H9 (cell line): ENCODE measurements at regions not wholly inside any gene's neighbourhood (a gene's known extent, or its start where the extent isn't known, plus 50 kb on each side); places are given as distances from the start of the nearest gene placed in this dataset.
"Not testable (repeated sequence)": the region's sequence is repeated elsewhere in the genome, so short reads cannot be mapped to it uniquely, and the experiment has no call there.

Experiments used
- DNase-seq: peaks from one replicate; pipeline ENCODE4 v3.0.0-alpha.2; 2017
- H2AFZ ChIP-seq: one replicate; pipeline ENCODE4 v1.6.1; 2013; ENCODE audit warnings: mild to moderate bottlenecking, low read length, control low read depth, moderate library complexity
- H2AK5ac ChIP-seq: 2 replicates; pipeline ENCODE4 v1.6.1; 2013; ENCODE audit warnings: low read length, control low read depth, mixed read lengths; ENCODE audit not compliant: insufficient read length
- H2BK120ac ChIP-seq: one replicate; pipeline ENCODE4 v1.6.1; 2013; ENCODE audit warnings: low read depth, mild to moderate bottlenecking, low read length, control low read depth, inconsistent platforms; ENCODE audit not compliant: poor library complexity, severe bottlenecking
- H2BK12ac ChIP-seq: 2 replicates; pipeline ENCODE4 v1.6.1; 2013; ENCODE audit warnings: low read length, control low read depth, mixed read lengths, low read depth; ENCODE audit not compliant: insufficient read length
- H2BK15ac ChIP-seq: 2 replicates; pipeline ENCODE4 v1.6.1; 2013; ENCODE audit warnings: low read depth, low read length, control low read depth
- H2BK20ac ChIP-seq: one replicate; pipeline ENCODE4 v1.6.1; 2013; ENCODE audit warnings: low read depth, mild to moderate bottlenecking, low read length, control low read depth, inconsistent platforms; ENCODE audit not compliant: poor library complexity, severe bottlenecking
- H2BK5ac ChIP-seq: 2 replicates; pipeline ENCODE4 v1.6.1; 2013; ENCODE audit warnings: low read length, control low read depth, mixed read lengths; ENCODE audit not compliant: insufficient read length
- H3K14ac ChIP-seq: 2 replicates; pipeline ENCODE4 v1.6.1; 2013; ENCODE audit warnings: low read length, control low read depth; ENCODE audit not compliant: insufficient read depth
- H3K18ac ChIP-seq: 2 replicates; pipeline ENCODE4 v1.6.1; 2013; ENCODE audit warnings: low read depth, mild to moderate bottlenecking, mixed read lengths, low read length, control low read depth; ENCODE audit not compliant: insufficient read length
- H3K23ac ChIP-seq: 2 replicates; pipeline ENCODE4 v1.6.1; 2013; ENCODE audit warnings: low read length, control low read depth, mixed read lengths, low read depth; ENCODE audit not compliant: insufficient read length
- H3K23me2 ChIP-seq: 2 replicates; pipeline ENCODE4 v1.6.1; 2013; ENCODE audit warnings: low read depth, mild to moderate bottlenecking, mixed read lengths, low read length, control low read depth; ENCODE audit not compliant: insufficient read length, poor library complexity, severe bottlenecking
- H3K27ac ChIP-seq: 2 replicates; pipeline ENCODE4 v1.5.1; 2013; ENCODE audit warnings: low read length, control low read depth, mixed read lengths, low read depth; ENCODE audit not compliant: insufficient read length
- H3K27me3 ChIP-seq: 2 replicates; pipeline ENCODE4 v1.6.1; 2013; ENCODE audit warnings: low read length, control low read depth, inconsistent platforms; ENCODE audit not compliant: insufficient read depth
- H3K4ac ChIP-seq: 2 replicates; pipeline ENCODE4 v1.6.1; 2013; ENCODE audit warnings: low read depth, mild to moderate bottlenecking, control low read depth, inconsistent platforms, low read length, moderate library complexity
- H3K4me1 ChIP-seq: 2 replicates; pipeline ENCODE4 v1.6.1; 2013; ENCODE audit warnings: low read length, control low read depth, inconsistent platforms; ENCODE audit not compliant: insufficient read depth
- H3K4me2 ChIP-seq: 2 replicates; pipeline ENCODE4 v1.6.1; 2013; ENCODE audit warnings: low read length, control low read depth, mixed read lengths; ENCODE audit not compliant: insufficient read length, insufficient read depth
- H3K56ac ChIP-seq: 2 replicates; pipeline ENCODE4 v1.6.1; 2013; ENCODE audit warnings: low read depth, mild to moderate bottlenecking, mixed read lengths, low read length, control low read depth; ENCODE audit not compliant: insufficient read length
- H3K79me1 ChIP-seq: 2 replicates; pipeline ENCODE4 v1.6.1; 2013; ENCODE audit warnings: low read depth, mild to moderate bottlenecking, moderate library complexity, low read length, control low read depth, inconsistent platforms; ENCODE audit not compliant: insufficient read depth, poor library complexity, severe bottlenecking
- H3K79me2 ChIP-seq: 2 replicates; pipeline ENCODE4 v1.6.1; 2013; ENCODE audit warnings: low read length, control low read depth, inconsistent platforms; ENCODE audit not compliant: insufficient read depth
- H3K9ac ChIP-seq: 2 replicates; pipeline ENCODE4 v1.6.1; 2013; ENCODE audit warnings: low read length, control low read depth, mixed read lengths; ENCODE audit not compliant: insufficient read length; ENCODE audit errors: extremely low read depth
- H3K9me3 ChIP-seq: one replicate; pipeline ENCODE4 v1.6.1; 2013; ENCODE audit warnings: low read depth, low read length, inconsistent platforms; ENCODE audit not compliant: control insufficient read depth
- H3T11ph ChIP-seq: one replicate; pipeline ENCODE4 v1.6.1; 2013; ENCODE audit warnings: mild to moderate bottlenecking, low read length, control low read depth, inconsistent platforms
- H4K20me1 ChIP-seq: one replicate; pipeline ENCODE4 v1.6.1; 2013; ENCODE audit not compliant: control insufficient read depth, insufficient read length, insufficient read depth
- H4K5ac ChIP-seq: 2 replicates; pipeline ENCODE4 v1.6.1; 2013; ENCODE audit warnings: low read depth, mild to moderate bottlenecking, mixed read lengths, low read length, control low read depth; ENCODE audit not compliant: insufficient read length
- H4K8ac ChIP-seq: replicated peaks from 2 replicates; pipeline ENCODE4 v1.6.1; 2013; ENCODE audit warnings: low read length, control low read depth, mixed read lengths, low read depth; ENCODE audit not compliant: insufficient read length
- H4K91ac ChIP-seq: 2 replicates; pipeline ENCODE4 v1.6.1; 2013; ENCODE audit warnings: low read depth, mild to moderate bottlenecking, moderate library complexity, mixed read lengths, low read length, control low read depth; ENCODE audit not compliant: insufficient read length
- H3K27ac Mint-ChIP-seq, 3 experiments: 2 replicates in 2 of 3; 3 replicates in 1 of 3; pipeline ENCODE4 v1.8.0; 2020 to 2021; ENCODE audit warnings: mixed read lengths in 3 of 3, mild to moderate bottlenecking in 1 of 3, moderate library complexity in 1 of 3
- H3K27me3 Mint-ChIP-seq: 2 replicates; pipeline ENCODE4 v1.8.0; 2021; ENCODE audit warnings: low read depth, mild to moderate bottlenecking, moderate library complexity, mixed read lengths
- H3K36me3 Mint-ChIP-seq, 3 experiments: 2 replicates in 2 of 3; 3 replicates in 1 of 3; pipeline ENCODE4 v1.8.0; 2020 to 2021; ENCODE audit warnings: low read depth in 3 of 3, mixed read lengths in 3 of 3; ENCODE audit not compliant: insufficient read depth in 1 of 3
- H3K4me1 Mint-ChIP-seq, 2 experiments: 2 replicates each; pipeline ENCODE4 v1.8.0; 2020; ENCODE audit warnings: mixed read lengths in 2 of 2
- H3K4me3 Mint-ChIP-seq, 2 experiments: 2 replicates in 1 of 2; 3 replicates in 1 of 2; pipeline ENCODE4 v1.8.0; 2020 to 2021; ENCODE audit warnings: mild to moderate bottlenecking in 2 of 2, mixed read lengths in 2 of 2, moderate library complexity in 1 of 2
- H3K9me3 Mint-ChIP-seq, 2 experiments: 2 replicates in 1 of 2; 3 replicates in 1 of 2; pipeline ENCODE4 v1.8.0; 2020; ENCODE audit warnings: mild to moderate bottlenecking in 2 of 2, mixed read lengths in 2 of 2, moderate library complexity in 1 of 2
- WGBS: extraction: QIAGEN DNeasy Blood & Tissue Kit; methylation state at CpG from one replicate; pipeline ENCODE4 v1.1.7; 2013; ENCODE audit warnings: missing lambda C conversion rate, low lambda C conversion rate, mixed read lengths; ENCODE audit not compliant: insufficient read length; ENCODE audit errors: extremely low coverage; 5-methylcytosine and 5-hydroxymethylcytosine counted together
- TF ChIP-seq, protein P1 (sequence below): fragments of 200-600 bp; sonication (generic); conservative IDR thresholded peaks from 3 replicates; pipeline ENCODE4 v1.8.0; 2021; ENCODE audit warnings: antibody characterized with exemption, mild to moderate bottlenecking

GRCh38 chr9:90169490-90169889 is 473.1 kb downstream of the DIRAS2 start:
- Mint-ChIP-seq H3K27me3 (no peaks in the 10 kb centered on the region), H3K36me3 (no peaks in the 10 kb centered on the region; a peak in 1 of 7 replicates), H3K4me1 (peaks cover 11 to 13% of the 10 kb centered on the region in 2 experiments), H3K4me3 (no peak overlapping the region), H3K9me3 (peaks cover 0 to 3% of the 10 kb centered on the region in 2 experiments; a peak in 1 of 5 replicates), H3K27ac (no peak overlapping the region)
- no peak overlapping the region for H3K23ac ChIP-seq
- H3K79me1 ChIP-seq = no peaks in the 10 kb centered on the region
- no peak overlapping the region for H3K9ac ChIP-seq
- no peaks in the 10 kb centered on the region for H3K9me3 ChIP-seq
- no peak overlapping the region for H4K91ac ChIP-seq
- H3K27ac ChIP-seq = no peak overlapping the region
- H3K79me2 ChIP-seq = no peaks in the 10 kb centered on the region
- H2BK20ac ChIP-seq = no peak overlapping the region
- no peak overlapping the region for H2BK5ac ChIP-seq
- H3K4me2 ChIP-seq = no peak overlapping the region
- no peaks in the 10 kb centered on the region for H3K27me3 ChIP-seq
- DNase-seq = no peak
- H3K18ac ChIP-seq = no peak overlapping the region
- H3K14ac ChIP-seq = no peak overlapping the region
- H2AFZ ChIP-seq = no peak overlapping the region
- TF ChIP-seq, protein P1, sequence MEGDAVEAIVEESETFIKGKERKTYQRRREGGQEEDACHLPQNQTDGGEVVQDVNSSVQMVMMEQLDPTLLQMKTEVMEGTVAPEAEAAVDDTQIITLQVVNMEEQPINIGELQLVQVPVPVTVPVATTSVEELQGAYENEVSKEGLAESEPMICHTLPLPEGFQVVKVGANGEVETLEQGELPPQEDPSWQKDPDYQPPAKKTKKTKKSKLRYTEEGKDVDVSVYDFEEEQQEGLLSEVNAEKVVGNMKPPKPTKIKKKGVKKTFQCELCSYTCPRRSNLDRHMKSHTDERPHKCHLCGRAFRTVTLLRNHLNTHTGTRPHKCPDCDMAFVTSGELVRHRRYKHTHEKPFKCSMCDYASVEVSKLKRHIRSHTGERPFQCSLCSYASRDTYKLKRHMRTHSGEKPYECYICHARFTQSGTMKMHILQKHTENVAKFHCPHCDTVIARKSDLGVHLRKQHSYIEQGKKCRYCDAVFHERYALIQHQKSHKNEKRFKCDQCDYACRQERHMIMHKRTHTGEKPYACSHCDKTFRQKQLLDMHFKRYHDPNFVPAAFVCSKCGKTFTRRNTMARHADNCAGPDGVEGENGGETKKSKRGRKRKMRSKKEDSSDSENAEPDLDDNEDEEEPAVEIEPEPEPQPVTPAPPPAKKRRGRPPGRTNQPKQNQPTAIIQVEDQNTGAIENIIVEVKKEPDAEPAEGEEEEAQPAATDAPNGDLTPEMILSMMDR = no peak
- H3K4me1 ChIP-seq = no peaks in the 10 kb centered on the region; the same call in 1 of the 2 replicates
- H2BK15ac ChIP-seq = no peak overlapping the region
- no peak overlapping the region for H3K56ac ChIP-seq
- no peak overlapping the region for H2BK120ac ChIP-seq
- no peak overlapping the region for H4K5ac ChIP-seq
- no CpG with 5 or more reads among the region's 2 CpGs for WGBS
- no peaks in the 10 kb centered on the region for H3K23me2 ChIP-seq
- no peak overlapping the region for H2AK5ac ChIP-seq
- H3T11ph ChIP-seq = no peak overlapping the region
- H4K8ac ChIP-seq = no peak overlapping the region
- no peak overlapping the region for H3K4ac ChIP-seq
- H4K20me1 ChIP-seq = no peaks in the 10 kb centered on the region
- H2BK12ac ChIP-seq = no peak overlapping the region

DNA sequence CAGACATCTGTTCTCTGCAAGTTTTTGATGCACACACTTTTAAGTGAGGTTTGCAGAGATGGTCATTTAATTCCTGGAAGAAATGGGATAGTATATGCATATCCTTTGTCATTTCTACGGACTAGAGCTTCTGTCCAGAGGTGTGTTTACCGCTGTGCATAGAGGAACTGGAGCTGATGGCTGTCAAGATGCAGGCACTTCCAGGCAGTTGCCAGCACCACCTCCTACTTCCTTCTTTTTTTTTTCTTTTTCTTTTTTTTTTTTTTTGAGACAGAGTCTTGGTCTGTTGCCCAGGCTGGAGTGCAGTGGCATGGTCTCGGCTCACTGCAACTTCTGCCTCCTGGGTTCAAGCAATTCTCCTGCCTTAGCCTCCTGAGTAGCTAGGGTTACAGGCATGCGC is 468.7 kb downstream of the DIRAS2 start:
- not testable (repeated sequence) for H4K20me1 ChIP-seq, H3K27ac ChIP-seq, H3K56ac ChIP-seq, H4K8ac ChIP-seq, H3K4me2 ChIP-seq, H2BK20ac ChIP-seq, H3K18ac ChIP-seq, DNase-seq, H3K4me1 ChIP-seq, H3K14ac ChIP-seq, H4K91ac ChIP-seq, H3K9me3 ChIP-seq, H2AK5ac ChIP-seq, H3K4me1 Mint-ChIP-seq, H3K23me2 ChIP-seq, H3K9me3 Mint-ChIP-seq, H2BK120ac ChIP-seq, H3K27me3 ChIP-seq, H2BK12ac ChIP-seq, H3K4ac ChIP-seq, H4K5ac ChIP-seq, H2BK15ac ChIP-seq, H3K27ac Mint-ChIP-seq, H3K9ac ChIP-seq, H3T11ph ChIP-seq, H2AFZ ChIP-seq, H3K4me3 Mint-ChIP-seq, H3K27me3 Mint-ChIP-seq, H3K79me1 ChIP-seq, H3K79me2 ChIP-seq, H2BK5ac ChIP-seq, H3K36me3 Mint-ChIP-seq, H3K23ac ChIP-seq
- no CpG with 5 or more reads among the region's 4 CpGs for WGBS
